ENCODE measurements at regions not wholly inside any gene's neighbourhood (a gene's known extent, or its start where the extent isn't known, plus 50 kb on each side); places are given as distances from the start of the nearest gene placed in this dataset.

DNA sequence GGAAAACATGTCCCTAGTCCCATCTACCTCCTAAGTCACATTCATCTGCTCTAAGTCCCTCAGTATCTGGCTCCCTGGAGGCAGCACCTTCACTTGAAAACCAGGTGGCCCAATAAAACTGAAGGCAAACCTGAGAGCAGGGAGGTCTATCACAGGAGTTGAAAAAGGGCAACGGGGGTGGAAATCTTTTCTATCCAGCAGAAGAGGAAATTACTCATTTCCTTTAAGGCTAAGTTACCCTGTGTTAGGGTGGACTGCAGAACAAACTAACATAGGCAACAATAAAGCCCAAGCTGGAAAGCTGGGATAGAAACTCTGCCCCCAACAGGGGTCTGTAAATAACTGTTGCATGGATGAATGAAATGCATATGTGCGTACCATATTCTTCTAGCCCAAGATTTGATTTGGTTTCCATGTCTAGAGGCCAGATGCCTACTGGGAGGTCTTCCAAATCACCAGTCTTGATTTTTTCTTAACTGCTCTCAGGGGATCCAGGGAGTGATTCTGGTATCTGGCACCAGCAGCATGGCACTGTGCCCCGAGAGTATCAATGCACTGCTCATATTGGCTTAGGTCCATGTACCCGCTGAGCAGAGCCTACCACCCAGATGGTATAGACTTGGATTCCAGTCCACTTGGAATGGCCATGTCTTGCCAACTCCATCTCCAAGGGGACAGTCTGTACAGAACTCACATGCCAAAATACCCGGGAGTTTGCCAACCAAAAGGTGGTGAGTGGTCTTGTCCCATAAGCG, 350.0 kb upstream of the NCAM1 start:
- no peak for TF ChIP-seq POLR2A (IDR thresholded peaks at IDR 0.05; ENCODE audit: low read depth, low read length)
- TF ChIP-seq, protein P1, sequence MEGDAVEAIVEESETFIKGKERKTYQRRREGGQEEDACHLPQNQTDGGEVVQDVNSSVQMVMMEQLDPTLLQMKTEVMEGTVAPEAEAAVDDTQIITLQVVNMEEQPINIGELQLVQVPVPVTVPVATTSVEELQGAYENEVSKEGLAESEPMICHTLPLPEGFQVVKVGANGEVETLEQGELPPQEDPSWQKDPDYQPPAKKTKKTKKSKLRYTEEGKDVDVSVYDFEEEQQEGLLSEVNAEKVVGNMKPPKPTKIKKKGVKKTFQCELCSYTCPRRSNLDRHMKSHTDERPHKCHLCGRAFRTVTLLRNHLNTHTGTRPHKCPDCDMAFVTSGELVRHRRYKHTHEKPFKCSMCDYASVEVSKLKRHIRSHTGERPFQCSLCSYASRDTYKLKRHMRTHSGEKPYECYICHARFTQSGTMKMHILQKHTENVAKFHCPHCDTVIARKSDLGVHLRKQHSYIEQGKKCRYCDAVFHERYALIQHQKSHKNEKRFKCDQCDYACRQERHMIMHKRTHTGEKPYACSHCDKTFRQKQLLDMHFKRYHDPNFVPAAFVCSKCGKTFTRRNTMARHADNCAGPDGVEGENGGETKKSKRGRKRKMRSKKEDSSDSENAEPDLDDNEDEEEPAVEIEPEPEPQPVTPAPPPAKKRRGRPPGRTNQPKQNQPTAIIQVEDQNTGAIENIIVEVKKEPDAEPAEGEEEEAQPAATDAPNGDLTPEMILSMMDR (IDR thresholded peaks at IDR 0.05; ENCODE audit: extremely low read depth in 1 of 2, insufficient read depth in 1 of 2, low read depth in 1 of 2, low read length in 2 of 2), result no peak
- no peak for TF ChIP-seq EZH2 (IDR thresholded peaks at IDR 0.05; ENCODE audit: borderline replicate concordance, low read depth, low read length, severe bottlenecking)
- peak; percentile 32 for TF ChIP-seq POLR2AphosphoS5 (IDR thresholded peaks at IDR 0.05; ENCODE audit: insufficient read depth, low read depth, low read length)
- peak; percentile 34 for TF ChIP-seq FOS (IDR thresholded peaks at IDR 0.05; ENCODE audit: borderline replicate concordance, insufficient read depth, low read length)
- peak; percentile 79 for TF ChIP-seq JUN (IDR thresholded peaks at IDR 0.05; ENCODE audit: borderline replicate concordance, insufficient read depth, insufficient read length, low read depth)
- TF ChIP-seq GATA2 (IDR thresholded peaks at IDR 0.05; ENCODE audit: insufficient read depth, insufficient read length, low read depth, low read length), result peak; percentile 32
- TF ChIP-seq, protein P2, sequence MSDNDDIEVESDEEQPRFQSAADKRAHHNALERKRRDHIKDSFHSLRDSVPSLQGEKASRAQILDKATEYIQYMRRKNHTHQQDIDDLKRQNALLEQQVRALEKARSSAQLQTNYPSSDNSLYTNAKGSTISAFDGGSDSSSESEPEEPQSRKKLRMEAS (IDR thresholded peaks at IDR 0.05; ENCODE audit: insufficient read depth, insufficient read length), result no peak
- no peak for TF ChIP-seq MYC (IDR thresholded peaks at IDR 0.05; ENCODE audit: low read depth, low read length)
